CD14-positive monocyte (primary cell): ENCODE measurements at regions not wholly inside any gene's neighbourhood (a gene's known extent, or its start where the extent isn't known, plus 50 kb on each side); places are given as distances from the start of the nearest gene placed in this dataset.

Source experiments
- DNase-seq, 3 donors: peaks; one replicate each; pipeline ENCODE4 v3.0.0-alpha.2; 2011 to 2022
- H2AFZ ChIP-seq: 2 replicates; pipeline ENCODE4 v1.6.0; 2012; ENCODE audit warnings: mild to moderate bottlenecking, low read depth, low read length, inconsistent platforms; ENCODE audit not compliant: insufficient read depth, poor library complexity, severe bottlenecking
- H3K27ac ChIP-seq, 2 donors: 1 replicate in 1 of 2; 2 replicates in 1 of 2; pipeline ENCODE4 v1.5.1; 2012 to 2013; ENCODE audit warnings: low read length in 2 of 2, control low read depth in 1 of 2, inconsistent platforms in 1 of 2, low read depth in 1 of 2, mild to moderate bottlenecking in 1 of 2
- H3K27me3 ChIP-seq, 2 donors: one replicate each; pipeline versions ENCODE4 v1.6.0 to v1.6.1; 2011 to 2013; ENCODE audit warnings: low read length in 2 of 2; ENCODE audit not compliant: control insufficient read depth in 2 of 2, insufficient read depth in 2 of 2
- H3K36me3 ChIP-seq, 2 donors: replicated peaks in 1 of 2; 1 replicate in 1 of 2; 2 replicates in 1 of 2; pipeline versions ENCODE4 v1.5.1 to v1.6.1; 2012 to 2013; ENCODE audit warnings: low read length in 2 of 2, control low read depth in 1 of 2, inconsistent platforms in 1 of 2, mild to moderate bottlenecking in 1 of 2; ENCODE audit not compliant: insufficient read depth in 2 of 2, control insufficient read depth in 1 of 2
- H3K4me1 ChIP-seq, 2 donors: 1 replicate in 1 of 2; 2 replicates in 1 of 2; pipeline versions ENCODE4 v1.5.1 to v1.6.1; 2012 to 2013; ENCODE audit warnings: low read length in 2 of 2, control low read depth in 1 of 2, inconsistent platforms in 1 of 2, mild to moderate bottlenecking in 1 of 2, moderate library complexity in 1 of 2; ENCODE audit not compliant: insufficient read depth in 2 of 2, control insufficient read depth in 1 of 2
- H3K4me2 ChIP-seq: replicated peaks from 2 replicates; pipeline ENCODE3; 2012; ENCODE audit warnings: low read length, moderate library complexity, mild to moderate bottlenecking; ENCODE audit not compliant: poor library complexity, severe bottlenecking; ENCODE audit errors: extremely low read depth
- H3K4me3 ChIP-seq, 3 experiments: fragments of 200-600 bp in 1 of 3; sonication (generic) in 1 of 3; replicated peaks in 1 of 3; 1 replicate in 2 of 3; 2 replicates in 1 of 3; pipeline ENCODE4 v1.5.1; 2011 to 2013; ENCODE audit warnings: low read length in 3 of 3, mild to moderate bottlenecking in 3 of 3, control low read depth in 2 of 3, low read depth in 2 of 3, inconsistent platforms in 1 of 3, moderate library complexity in 1 of 3
- H3K79me2 ChIP-seq: 2 replicates; pipeline ENCODE4 v1.6.0; 2012; ENCODE audit warnings: mild to moderate bottlenecking, control low read depth, inconsistent platforms, low read length, moderate library complexity; ENCODE audit not compliant: insufficient read depth
- H3K9ac ChIP-seq: 2 replicates; pipeline ENCODE4 v1.6.0; 2017; ENCODE audit warnings: low read length, mild to moderate bottlenecking; ENCODE audit not compliant: insufficient read depth, poor library complexity, severe bottlenecking
- H3K9me3 ChIP-seq, 2 donors: replicated peaks in 1 of 2; 1 replicate in 1 of 2; 2 replicates in 1 of 2; pipeline versions ENCODE4 v1.5.1 to v1.6.1; 2012 to 2013; ENCODE audit warnings: low read length in 2 of 2, control low read depth in 1 of 2; ENCODE audit not compliant: control insufficient read depth in 1 of 2, insufficient read depth in 1 of 2
- H4K20me1 ChIP-seq: 2 replicates; pipeline ENCODE4 v1.6.0; 2012; ENCODE audit warnings: mild to moderate bottlenecking, low read length, control low read depth, moderate library complexity; ENCODE audit not compliant: insufficient read depth
- H3K27ac Mint-ChIP-seq, 7 donors: one replicate each; pipeline ENCODE4 v1.8.0; 2020; ENCODE audit warnings: mild to moderate bottlenecking in 7 of 7, mixed read lengths in 7 of 7, moderate library complexity in 6 of 7, inconsistent platforms in 2 of 7
- H3K27me3 Mint-ChIP-seq, 3 donors: one replicate each; pipeline ENCODE4 v1.8.0; 2021 to 2022; ENCODE audit warnings: low read depth in 3 of 3, mild to moderate bottlenecking in 3 of 3, mixed read lengths in 3 of 3, moderate library complexity in 3 of 3, inconsistent platforms in 1 of 3
- H3K36me3 Mint-ChIP-seq, 2 donors: one replicate each; pipeline ENCODE4 v1.8.0; 2020; ENCODE audit warnings: mixed read lengths in 2 of 2, inconsistent platforms in 1 of 2, mild to moderate bottlenecking in 1 of 2
- H3K4me1 Mint-ChIP-seq: one replicate; pipeline ENCODE4 v1.8.0; 2020; ENCODE audit warnings: mild to moderate bottlenecking, mixed read lengths
- H3K4me3 Mint-ChIP-seq, 2 donors: one replicate each; pipeline ENCODE4 v1.8.0; 2020; ENCODE audit warnings: mild to moderate bottlenecking in 2 of 2, mixed read lengths in 2 of 2, moderate library complexity in 1 of 2
- H3K9me3 Mint-ChIP-seq, 7 donors: one replicate each; pipeline ENCODE4 v1.8.0; 2020 to 2022; ENCODE audit warnings: mixed read lengths in 7 of 7, mild to moderate bottlenecking in 6 of 7, moderate library complexity in 6 of 7, inconsistent platforms in 2 of 7
- WGBS: methylation state at CpG from one replicate; pipeline ENCODE4 v1.1.5; 2013; ENCODE audit warnings: missing lambda C conversion rate; ENCODE audit not compliant: insufficient coverage; 5-methylcytosine and 5-hydroxymethylcytosine counted together
- intact Hi-C, 2 donors: fragments of 100-400 bp; cut with micrococcal nuclease; formaldehyde crosslinking; loops; one replicate each; pipeline versions ENCODE4 v1.15.0 to v1.15.1; 2023
- TF ChIP-seq, protein P1 (sequence below): fragments of 200-600 bp; IDR thresholded peaks from one replicate; pipeline ENCODE4 v1.8.0; 2022; ENCODE audit warnings: antibody characterized with exemption, mild to moderate bottlenecking

DNA sequence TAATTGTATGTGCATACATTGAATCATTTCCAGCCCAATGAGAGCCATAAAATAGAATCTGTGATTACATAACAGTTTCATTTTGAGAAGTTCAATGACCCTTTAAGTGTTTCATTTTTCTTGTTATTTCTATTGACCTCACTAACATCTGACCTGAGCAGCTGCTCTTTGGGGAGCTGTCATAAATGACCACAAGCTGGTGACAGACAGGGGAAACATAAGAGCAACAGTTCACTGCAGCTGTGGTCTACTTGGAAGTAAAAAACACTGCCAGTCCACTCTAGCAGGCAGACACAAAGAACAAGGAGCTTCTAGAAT, 265.4 kb downstream of the DTWD2 start:
- H2AFZ ChIP-seq: no peak overlapping the region
- no peaks in the 10 kb centered on the region for H3K4me1 ChIP-seq
- no peaks in the 10 kb centered on the region for H3K36me3 Mint-ChIP-seq
- H3K36me3 ChIP-seq: no peaks in the 10 kb centered on the region
- no peak overlapping the region for H3K27ac Mint-ChIP-seq
- H4K20me1 ChIP-seq: no peaks in the 10 kb centered on the region
- no peak overlapping the region for H3K27ac ChIP-seq
- H3K4me1 Mint-ChIP-seq: no peaks in the 10 kb centered on the region
- no peaks in the 10 kb centered on the region for H3K27me3 Mint-ChIP-seq
- TF ChIP-seq, protein P1, sequence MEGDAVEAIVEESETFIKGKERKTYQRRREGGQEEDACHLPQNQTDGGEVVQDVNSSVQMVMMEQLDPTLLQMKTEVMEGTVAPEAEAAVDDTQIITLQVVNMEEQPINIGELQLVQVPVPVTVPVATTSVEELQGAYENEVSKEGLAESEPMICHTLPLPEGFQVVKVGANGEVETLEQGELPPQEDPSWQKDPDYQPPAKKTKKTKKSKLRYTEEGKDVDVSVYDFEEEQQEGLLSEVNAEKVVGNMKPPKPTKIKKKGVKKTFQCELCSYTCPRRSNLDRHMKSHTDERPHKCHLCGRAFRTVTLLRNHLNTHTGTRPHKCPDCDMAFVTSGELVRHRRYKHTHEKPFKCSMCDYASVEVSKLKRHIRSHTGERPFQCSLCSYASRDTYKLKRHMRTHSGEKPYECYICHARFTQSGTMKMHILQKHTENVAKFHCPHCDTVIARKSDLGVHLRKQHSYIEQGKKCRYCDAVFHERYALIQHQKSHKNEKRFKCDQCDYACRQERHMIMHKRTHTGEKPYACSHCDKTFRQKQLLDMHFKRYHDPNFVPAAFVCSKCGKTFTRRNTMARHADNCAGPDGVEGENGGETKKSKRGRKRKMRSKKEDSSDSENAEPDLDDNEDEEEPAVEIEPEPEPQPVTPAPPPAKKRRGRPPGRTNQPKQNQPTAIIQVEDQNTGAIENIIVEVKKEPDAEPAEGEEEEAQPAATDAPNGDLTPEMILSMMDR: no peak
- H3K4me2 ChIP-seq: no peak overlapping the region
- H3K4me3 ChIP-seq: no peak overlapping the region
- peaks cover 2 to 8% (median 5%) of the 10 kb centered on the region in 7 donors for H3K9me3 Mint-ChIP-seq
- intact Hi-C loops: no loop called here
- DNase-seq: no peak
- no peaks in the 10 kb centered on the region for H3K27me3 ChIP-seq
- H3K79me2 ChIP-seq: no peaks in the 10 kb centered on the region
- H3K9ac ChIP-seq: no peak overlapping the region
- H3K4me3 Mint-ChIP-seq: no peak overlapping the region
- no peaks in the 10 kb centered on the region for H3K9me3 ChIP-seq

DNA sequence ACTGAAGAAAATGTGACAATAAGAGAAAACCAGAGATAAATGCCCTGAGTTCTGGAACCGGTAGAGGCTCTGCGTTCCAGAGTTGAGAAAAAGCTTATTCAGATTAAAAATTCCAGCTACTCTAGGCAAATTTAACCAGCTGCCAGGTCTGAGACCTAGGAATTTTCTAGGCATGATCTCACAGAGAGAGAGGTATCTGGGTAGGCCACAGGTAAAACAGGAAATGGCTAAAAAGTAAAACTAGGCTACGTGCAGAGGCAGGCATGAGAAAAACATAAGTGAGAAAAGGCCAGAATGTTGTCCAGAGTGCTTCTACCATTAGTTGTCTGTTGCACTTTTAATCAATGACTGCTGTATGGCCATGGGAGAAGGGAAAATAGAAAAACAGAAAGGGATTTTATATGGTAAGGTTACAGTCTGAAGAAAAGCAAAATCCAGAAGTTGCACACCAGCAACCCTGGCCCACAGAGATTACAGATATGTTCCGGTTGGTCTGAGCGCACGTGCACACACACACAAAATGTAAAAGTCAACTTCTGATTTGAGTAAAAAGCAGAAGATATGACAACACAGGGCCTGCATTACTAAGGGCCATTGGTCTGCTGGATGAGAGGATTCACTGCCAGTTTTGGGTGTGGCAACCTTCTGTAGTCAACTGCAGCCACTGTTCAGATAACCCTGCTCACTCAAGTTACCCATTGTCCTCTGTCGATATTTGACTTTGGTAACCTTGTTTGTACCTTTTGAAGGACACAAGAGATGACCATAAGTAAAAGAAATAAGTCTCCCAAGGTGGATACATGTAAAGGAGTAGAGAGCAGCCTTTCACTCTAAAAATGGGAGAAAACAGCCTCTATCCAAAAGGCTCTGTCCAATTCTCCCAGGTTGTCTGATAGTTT, 266.0 kb downstream of the DTWD2 start:
- no peaks in the 10 kb centered on the region for H3K4me1 ChIP-seq
- H3K27me3 ChIP-seq: no peaks in the 10 kb centered on the region
- intact Hi-C loops: no loop called here
- no peak for DNase-seq
- H4K20me1 ChIP-seq: no peaks in the 10 kb centered on the region
- H3K4me2 ChIP-seq: no peak overlapping the region
- H3K36me3 ChIP-seq: no peaks in the 10 kb centered on the region
- H3K9me3 ChIP-seq: no peaks in the 10 kb centered on the region
- H3K9ac ChIP-seq: no peak overlapping the region
- H3K27ac ChIP-seq: no peak overlapping the region
- Mint-ChIP-seq H3K36me3 (no peaks in the 10 kb centered on the region), H3K9me3 (peaks cover 2 to 8% (median 6%) of the 10 kb centered on the region in 7 donors), H3K4me3 (no peak overlapping the region), H3K4me1 (no peaks in the 10 kb centered on the region), H3K27me3 (no peaks in the 10 kb centered on the region), H3K27ac (no peak overlapping the region)
- no peaks in the 10 kb centered on the region for H3K79me2 ChIP-seq
- TF ChIP-seq, protein P1: no peak
- 90% methylated on average over 3 of the region's 7 CpGs for WGBS
- no peak overlapping the region for H3K4me3 ChIP-seq
- no peak overlapping the region for H2AFZ ChIP-seq
